Peyer's patch (tissue), 4 donors: ENCODE measurements at regions not wholly inside any gene's neighbourhood (a gene's known extent, or its start where the extent isn't known, plus 50 kb on each side); places are given as distances from the start of the nearest gene placed in this dataset.

Experiments used
- POLR2A ChIP-seq, 2 donors: fragments of 450-650 bp; IDR thresholded peaks; one replicate each; pipeline ENCODE4 v1.5.1; 2017; ENCODE audit warnings: antibody characterized with exemption in 2 of 2, mild to moderate bottlenecking in 2 of 2, moderate library complexity in 2 of 2
- TF ChIP-seq, protein P1 (sequence below), 6 experiments: fragments of 450-650 bp in 4 of 6; fragments of 200-600 bp in 2 of 6; sonication (generic) in 1 of 6; IDR thresholded peaks; one replicate each; pipeline ENCODE4 v1.5.1; 2017 to 2019; ENCODE audit warnings: antibody characterized with exemption in 6 of 6, mild to moderate bottlenecking in 3 of 6, moderate library complexity in 1 of 6

DNA sequence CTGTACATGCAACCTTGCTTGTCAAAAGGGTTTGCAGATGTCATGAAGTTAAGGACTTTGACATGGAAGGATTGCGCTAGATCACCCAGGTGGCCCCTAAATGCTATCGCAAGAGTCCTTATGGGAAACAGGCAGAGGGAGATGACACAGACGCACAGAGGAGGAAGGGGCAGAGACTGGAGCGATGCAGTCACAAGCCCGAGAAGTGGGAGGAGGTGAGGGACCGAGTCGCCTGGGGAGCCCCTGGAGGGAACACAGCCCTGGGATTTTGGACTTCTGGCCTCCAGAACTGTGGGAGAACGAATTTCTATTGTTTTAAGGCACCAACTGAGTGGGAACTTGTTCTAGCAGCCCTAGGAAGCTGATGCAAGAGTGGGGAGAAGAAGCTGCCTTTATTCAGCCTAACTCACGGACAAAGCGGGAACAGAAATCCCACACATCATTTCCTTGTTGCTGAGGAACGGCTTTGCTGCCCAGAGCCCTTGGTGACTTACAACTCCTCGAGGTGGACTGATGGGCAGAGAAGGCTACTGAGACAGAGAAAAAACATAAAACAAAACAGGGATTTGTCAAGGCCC lies 434.0 kb downstream of the PREX1 start:
- no peak for TF ChIP-seq POLR2A (IDR thresholded peaks at IDR 0.05)
- TF ChIP-seq, protein P1, sequence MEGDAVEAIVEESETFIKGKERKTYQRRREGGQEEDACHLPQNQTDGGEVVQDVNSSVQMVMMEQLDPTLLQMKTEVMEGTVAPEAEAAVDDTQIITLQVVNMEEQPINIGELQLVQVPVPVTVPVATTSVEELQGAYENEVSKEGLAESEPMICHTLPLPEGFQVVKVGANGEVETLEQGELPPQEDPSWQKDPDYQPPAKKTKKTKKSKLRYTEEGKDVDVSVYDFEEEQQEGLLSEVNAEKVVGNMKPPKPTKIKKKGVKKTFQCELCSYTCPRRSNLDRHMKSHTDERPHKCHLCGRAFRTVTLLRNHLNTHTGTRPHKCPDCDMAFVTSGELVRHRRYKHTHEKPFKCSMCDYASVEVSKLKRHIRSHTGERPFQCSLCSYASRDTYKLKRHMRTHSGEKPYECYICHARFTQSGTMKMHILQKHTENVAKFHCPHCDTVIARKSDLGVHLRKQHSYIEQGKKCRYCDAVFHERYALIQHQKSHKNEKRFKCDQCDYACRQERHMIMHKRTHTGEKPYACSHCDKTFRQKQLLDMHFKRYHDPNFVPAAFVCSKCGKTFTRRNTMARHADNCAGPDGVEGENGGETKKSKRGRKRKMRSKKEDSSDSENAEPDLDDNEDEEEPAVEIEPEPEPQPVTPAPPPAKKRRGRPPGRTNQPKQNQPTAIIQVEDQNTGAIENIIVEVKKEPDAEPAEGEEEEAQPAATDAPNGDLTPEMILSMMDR (IDR thresholded peaks at IDR 0.05) = no peak
